ENCODE measurements at regions not wholly inside any gene's neighbourhood (a gene's known extent, or its start where the extent isn't known, plus 50 kb on each side); places are given as distances from the start of the nearest gene placed in this dataset.
"Not testable (repeated sequence)": the region's sequence is repeated elsewhere in the genome, so short reads cannot be mapped to it uniquely, and the experiment has no call there.

GRCh38 chr4:159024266-159024665, 78.6 kb upstream of the RAPGEF2 start:
- intact Hi-C loops (cut with DNase I) = no loop called here
- no peak for DNase-seq (ENCODE audit: low spot score)

DNA sequence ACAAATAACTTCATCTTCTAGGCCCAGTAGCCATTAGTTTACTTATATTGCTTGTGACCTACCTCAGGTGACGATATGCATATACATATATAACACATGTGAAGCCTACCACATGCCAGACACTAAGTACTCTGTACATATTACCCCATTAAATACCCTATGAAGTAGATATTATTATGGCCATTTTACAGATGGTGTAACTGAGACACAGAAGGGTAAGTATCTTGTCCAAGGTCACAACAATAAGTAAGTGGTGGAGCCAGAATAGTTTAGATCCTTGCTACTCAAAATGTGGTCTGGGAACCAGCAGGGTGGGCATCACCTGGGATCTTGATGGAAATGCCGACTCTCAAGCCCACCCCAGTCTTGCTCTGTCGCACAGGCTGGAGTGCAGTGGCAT, 78.1 kb upstream of the RAPGEF2 start:
- intact Hi-C loops (cut with DNase I) = no loop called here
- no peak for DNase-seq (ENCODE audit: low spot score)

DNA sequence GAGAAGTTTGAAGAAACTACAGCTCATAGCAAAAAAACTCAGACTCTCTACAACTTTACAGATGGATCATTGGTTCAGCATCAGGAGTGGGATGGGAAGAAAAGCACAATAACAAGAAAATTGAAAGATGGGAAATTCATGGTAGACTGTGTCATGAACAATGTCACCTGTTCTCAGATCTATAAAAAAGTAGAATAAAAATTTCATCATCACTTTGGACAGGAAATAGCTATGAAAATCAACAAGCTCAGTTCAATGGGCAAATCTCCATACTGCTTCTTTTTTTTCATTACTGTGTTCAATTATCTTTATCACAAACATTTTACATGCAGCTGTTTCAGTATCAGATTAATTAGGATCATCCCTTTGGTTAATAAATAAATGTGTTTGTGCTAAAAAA, 76.5 kb upstream of the RAPGEF2 start:
- no peak for DNase-seq (ENCODE audit: low spot score)
- intact Hi-C loops (cut with DNase I) = no loop called here

DNA sequence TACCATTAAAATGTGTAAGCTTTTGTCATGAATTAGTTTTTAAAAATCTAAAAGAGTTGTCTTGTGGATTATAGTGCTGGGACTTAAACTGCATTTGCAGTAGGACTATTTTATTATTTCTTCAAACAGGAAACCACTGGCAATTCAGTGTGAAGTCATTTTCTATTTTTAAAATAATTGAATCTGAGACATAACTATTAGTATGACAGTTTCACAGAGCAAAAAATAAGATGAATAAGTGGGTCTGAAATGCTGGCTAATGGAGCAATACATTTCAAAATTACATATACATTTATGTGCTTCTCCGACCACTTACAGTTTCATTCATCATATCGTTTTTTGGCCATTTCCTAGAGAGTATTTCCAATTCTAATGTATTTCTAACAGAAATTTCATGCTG, 75.3 kb upstream of the RAPGEF2 start:
- no peak for DNase-seq (ENCODE audit: low spot score)
- intact Hi-C loops (cut with DNase I) = no loop called here

DNA sequence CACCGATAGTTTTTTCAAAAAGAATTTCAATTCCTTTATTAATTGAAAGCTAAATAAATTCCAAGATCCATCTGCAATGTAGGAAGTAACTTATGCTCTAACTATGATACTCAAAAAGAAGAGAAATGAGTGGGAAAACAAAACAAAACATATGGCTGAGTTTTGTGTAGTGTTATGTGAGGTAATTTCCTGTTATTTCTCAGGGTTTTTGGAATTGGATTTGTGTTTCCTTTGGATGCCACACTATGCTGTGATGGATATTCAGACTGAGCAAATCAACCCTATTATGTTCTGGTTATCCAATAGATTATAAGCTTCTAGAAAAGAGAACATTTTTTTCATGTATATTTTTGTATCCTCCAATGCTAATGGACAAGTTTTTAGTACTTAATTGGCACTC, 73.4 kb upstream of the RAPGEF2 start:
- DNase-seq (ENCODE audit: low spot score) = no peak
- intact Hi-C loops (cut with DNase I) = no loop called here

GRCh38 chr4:159030297-159030696, 72.6 kb upstream of the RAPGEF2 start:
- intact Hi-C loops (cut with DNase I); DNase-seq (ENCODE audit: low spot score): not testable (repeated sequence)

GRCh38 chr4:159035570-159035969, 67.3 kb upstream of the RAPGEF2 start:
- intact Hi-C loops (cut with DNase I) = no loop called here
- no peak for DNase-seq (ENCODE audit: low spot score)

GRCh38 chr4:159038536-159038935, 64.3 kb upstream of the RAPGEF2 start:
- DNase-seq (ENCODE audit: low spot score) = no peak
- intact Hi-C loops (cut with DNase I) = no loop called here

GRCh38 chr4:159041054-159042034, 61.5 kb upstream of the RAPGEF2 start:
- intact Hi-C loops (cut with DNase I) = no loop called here
- DNase-seq (ENCODE audit: low spot score) = no peak

- intact Hi-C loops (cut with DNase I) = no loop called here
- no peak for DNase-seq (ENCODE audit: low spot score)
Observed at GRCh38 chr4:159042097-159042605, 60.7 kb upstream of the RAPGEF2 start.

- intact Hi-C loops (cut with DNase I) = no loop called here
- no peak for DNase-seq (ENCODE audit: low spot score)
Observed at GRCh38 chr4:159042868-159043267, 60.0 kb upstream of the RAPGEF2 start.

DNA sequence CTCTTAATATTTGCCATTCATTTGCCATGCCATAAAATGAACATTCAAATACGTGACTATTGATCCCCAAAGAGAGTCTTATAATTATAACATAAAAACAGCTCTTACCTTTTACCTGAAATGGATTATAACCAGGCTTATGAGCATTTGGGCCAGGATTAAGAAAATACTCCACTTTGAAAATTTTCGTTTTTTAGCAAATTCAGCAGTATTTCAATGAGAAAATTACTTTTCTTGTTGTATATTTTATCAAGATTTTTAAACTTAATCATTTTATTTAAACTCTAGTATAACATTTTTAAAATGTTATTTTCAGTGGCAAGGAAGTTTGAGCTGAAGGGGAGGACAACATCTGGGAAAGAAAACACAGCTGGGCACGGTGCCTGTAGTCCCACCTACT, 59.0 kb upstream of the RAPGEF2 start:
- intact Hi-C loops (cut with DNase I) = no loop called here
- no peak for DNase-seq (ENCODE audit: low spot score)

DNA sequence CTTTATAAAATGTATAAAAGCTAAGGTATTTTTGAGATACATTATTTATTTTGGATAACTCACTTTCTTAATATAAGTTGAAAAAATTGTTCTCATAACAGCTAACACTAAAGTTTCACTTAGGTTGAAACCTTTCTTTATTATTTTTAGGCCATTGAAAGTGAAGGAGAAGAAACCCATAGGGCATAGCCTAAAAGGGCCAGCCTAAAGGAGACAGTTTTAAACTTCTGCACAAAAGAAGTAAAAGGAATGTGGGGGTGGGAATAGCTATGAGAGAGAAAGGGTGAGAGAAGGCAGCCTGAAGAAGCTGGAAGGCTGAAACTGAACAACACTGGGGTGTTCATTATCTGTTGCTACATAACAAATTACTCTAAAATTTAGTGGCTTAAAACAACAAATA, 57.6 kb upstream of the RAPGEF2 start:
- intact Hi-C loops (cut with DNase I) = no loop called here

GRCh38 chr4:159046683-159047082, 56.2 kb upstream of the RAPGEF2 start:
- intact Hi-C loops (cut with DNase I) = no loop called here

More for the DNA sequence above, 57.6 kb upstream of the RAPGEF2 start:
- DNase-seq (ENCODE audit: low spot score) = no peak

DNA sequence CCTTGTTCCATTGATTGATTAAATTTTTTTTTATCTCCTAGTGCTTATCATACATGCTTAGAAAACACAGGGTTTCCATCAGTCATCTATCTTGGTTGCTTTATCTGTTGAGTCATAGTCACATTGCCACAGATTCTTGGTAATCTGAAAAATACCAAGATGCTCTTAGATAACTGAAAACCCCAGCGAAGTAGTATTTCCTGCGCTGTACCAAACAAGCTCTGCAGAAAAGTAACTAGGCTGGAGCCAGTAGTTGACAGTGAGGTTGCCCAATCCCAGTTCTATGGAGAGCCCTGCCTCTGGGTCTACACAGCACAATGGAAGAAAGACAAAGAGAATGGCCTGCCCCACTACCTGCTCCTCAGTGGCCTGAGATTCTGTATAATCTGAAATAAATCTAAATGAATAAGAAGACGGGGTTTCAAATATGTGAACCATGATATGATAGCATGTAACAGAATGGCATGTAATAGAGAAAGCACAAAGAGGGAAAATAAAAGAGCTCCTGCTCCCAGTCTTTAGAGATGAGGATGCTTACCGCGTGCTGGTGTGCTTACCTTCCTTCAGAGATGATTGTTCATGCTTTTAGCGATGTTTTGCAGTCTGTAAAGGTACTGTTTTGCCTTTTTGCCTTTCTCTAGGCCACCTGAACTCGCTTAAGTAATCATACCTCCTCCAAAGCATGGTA, 55.3 kb upstream of the RAPGEF2 start:
- DNase-seq (ENCODE audit: low spot score) = no peak
- intact Hi-C loops (cut with DNase I) = no loop called here

More at GRCh38 chr4:159046683-159047082, 56.2 kb upstream of the RAPGEF2 start:
- DNase-seq (ENCODE audit: low spot score) = no peak

GRCh38 chr4:159048166-159048886, 54.6 kb upstream of the RAPGEF2 start:
- intact Hi-C loops (cut with DNase I) = no loop called here
- DNase-seq (ENCODE audit: low spot score) = peak; percentile 87

DNA sequence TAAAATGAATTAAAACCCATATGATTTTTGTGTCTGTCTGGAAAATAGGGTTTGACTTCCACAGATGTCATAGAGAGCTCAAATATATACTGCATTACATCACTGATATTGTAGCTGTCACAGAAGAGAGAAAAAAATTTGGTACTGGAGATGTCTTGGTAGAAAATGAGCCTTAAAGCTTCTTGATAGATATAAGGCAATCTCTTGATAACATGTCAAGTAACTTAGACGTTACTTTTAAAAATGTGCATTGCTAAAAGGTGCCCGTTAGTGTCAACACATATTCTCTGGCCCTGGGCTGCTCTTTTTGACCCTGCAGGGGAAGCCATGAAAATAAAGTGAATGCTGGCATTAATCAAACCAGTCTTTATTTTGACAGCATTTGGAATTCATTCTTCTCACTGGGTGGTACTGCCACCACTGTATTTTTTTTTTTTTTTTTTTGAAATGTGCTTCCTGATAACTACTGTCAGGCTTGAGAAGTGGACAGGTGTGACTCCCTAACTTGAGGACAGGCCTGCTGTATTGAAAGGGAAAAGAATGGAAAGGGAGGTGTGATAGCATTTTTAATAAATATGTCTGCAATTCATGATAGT, 53.0 kb upstream of the RAPGEF2 start:
- intact Hi-C loops (cut with DNase I) = no loop called here
- no peak for DNase-seq (ENCODE audit: low spot score)

GRCh38 chr4:159051245-159052071, 51.4 kb upstream of the RAPGEF2 start:
- no peak for DNase-seq (ENCODE audit: low spot score)
- intact Hi-C loops (cut with DNase I) = no loop called here

GRCh38 chr4:159052315-159052714, 50.6 kb upstream of the RAPGEF2 start:
- DNase-seq (ENCODE audit: low spot score) = no peak
- intact Hi-C loops (cut with DNase I) = no loop called here
